CD14-positive monocyte (primary cell): ENCODE measurements at regions not wholly inside any gene's neighbourhood (a gene's known extent, or its start where the extent isn't known, plus 50 kb on each side); places are given as distances from the start of the nearest gene placed in this dataset.

ENCODE experiments used
- DNase-seq, 3 donors: peaks; one replicate each; pipeline ENCODE4 v3.0.0-alpha.2; 2011 to 2022
- H2AFZ ChIP-seq: 2 replicates; pipeline ENCODE4 v1.6.0; 2012; ENCODE audit warnings: mild to moderate bottlenecking, low read depth, low read length, inconsistent platforms; ENCODE audit not compliant: insufficient read depth, poor library complexity, severe bottlenecking
- H3K27ac ChIP-seq, 2 donors: 1 replicate in 1 of 2; 2 replicates in 1 of 2; pipeline ENCODE4 v1.5.1; 2012 to 2013; ENCODE audit warnings: low read length in 2 of 2, control low read depth in 1 of 2, inconsistent platforms in 1 of 2, low read depth in 1 of 2, mild to moderate bottlenecking in 1 of 2
- H3K27me3 ChIP-seq, 2 donors: one replicate each; pipeline versions ENCODE4 v1.6.0 to v1.6.1; 2011 to 2013; ENCODE audit warnings: low read length in 2 of 2; ENCODE audit not compliant: control insufficient read depth in 2 of 2, insufficient read depth in 2 of 2
- H3K36me3 ChIP-seq, 2 donors: replicated peaks in 1 of 2; 1 replicate in 1 of 2; 2 replicates in 1 of 2; pipeline versions ENCODE4 v1.5.1 to v1.6.1; 2012 to 2013; ENCODE audit warnings: low read length in 2 of 2, control low read depth in 1 of 2, inconsistent platforms in 1 of 2, mild to moderate bottlenecking in 1 of 2; ENCODE audit not compliant: insufficient read depth in 2 of 2, control insufficient read depth in 1 of 2
- H3K4me1 ChIP-seq, 2 donors: 1 replicate in 1 of 2; 2 replicates in 1 of 2; pipeline versions ENCODE4 v1.5.1 to v1.6.1; 2012 to 2013; ENCODE audit warnings: low read length in 2 of 2, control low read depth in 1 of 2, inconsistent platforms in 1 of 2, mild to moderate bottlenecking in 1 of 2, moderate library complexity in 1 of 2; ENCODE audit not compliant: insufficient read depth in 2 of 2, control insufficient read depth in 1 of 2
- H3K4me2 ChIP-seq: replicated peaks from 2 replicates; pipeline ENCODE3; 2012; ENCODE audit warnings: low read length, moderate library complexity, mild to moderate bottlenecking; ENCODE audit not compliant: poor library complexity, severe bottlenecking; ENCODE audit errors: extremely low read depth
- H3K4me3 ChIP-seq, 3 experiments: fragments of 200-600 bp in 1 of 3; sonication (generic) in 1 of 3; replicated peaks in 1 of 3; 1 replicate in 2 of 3; 2 replicates in 1 of 3; pipeline ENCODE4 v1.5.1; 2011 to 2013; ENCODE audit warnings: low read length in 3 of 3, mild to moderate bottlenecking in 3 of 3, control low read depth in 2 of 3, low read depth in 2 of 3, inconsistent platforms in 1 of 3, moderate library complexity in 1 of 3
- H3K79me2 ChIP-seq: 2 replicates; pipeline ENCODE4 v1.6.0; 2012; ENCODE audit warnings: mild to moderate bottlenecking, control low read depth, inconsistent platforms, low read length, moderate library complexity; ENCODE audit not compliant: insufficient read depth
- H3K9ac ChIP-seq: 2 replicates; pipeline ENCODE4 v1.6.0; 2017; ENCODE audit warnings: low read length, mild to moderate bottlenecking; ENCODE audit not compliant: insufficient read depth, poor library complexity, severe bottlenecking
- H3K9me3 ChIP-seq, 2 donors: replicated peaks in 1 of 2; 1 replicate in 1 of 2; 2 replicates in 1 of 2; pipeline versions ENCODE4 v1.5.1 to v1.6.1; 2012 to 2013; ENCODE audit warnings: low read length in 2 of 2, control low read depth in 1 of 2; ENCODE audit not compliant: control insufficient read depth in 1 of 2, insufficient read depth in 1 of 2
- H4K20me1 ChIP-seq: 2 replicates; pipeline ENCODE4 v1.6.0; 2012; ENCODE audit warnings: mild to moderate bottlenecking, low read length, control low read depth, moderate library complexity; ENCODE audit not compliant: insufficient read depth
- H3K27ac Mint-ChIP-seq, 7 donors: one replicate each; pipeline ENCODE4 v1.8.0; 2020; ENCODE audit warnings: mild to moderate bottlenecking in 7 of 7, mixed read lengths in 7 of 7, moderate library complexity in 6 of 7, inconsistent platforms in 2 of 7
- H3K27me3 Mint-ChIP-seq, 3 donors: one replicate each; pipeline ENCODE4 v1.8.0; 2021 to 2022; ENCODE audit warnings: low read depth in 3 of 3, mild to moderate bottlenecking in 3 of 3, mixed read lengths in 3 of 3, moderate library complexity in 3 of 3, inconsistent platforms in 1 of 3
- H3K36me3 Mint-ChIP-seq, 2 donors: one replicate each; pipeline ENCODE4 v1.8.0; 2020; ENCODE audit warnings: mixed read lengths in 2 of 2, inconsistent platforms in 1 of 2, mild to moderate bottlenecking in 1 of 2
- H3K4me1 Mint-ChIP-seq: one replicate; pipeline ENCODE4 v1.8.0; 2020; ENCODE audit warnings: mild to moderate bottlenecking, mixed read lengths
- H3K4me3 Mint-ChIP-seq, 2 donors: one replicate each; pipeline ENCODE4 v1.8.0; 2020; ENCODE audit warnings: mild to moderate bottlenecking in 2 of 2, mixed read lengths in 2 of 2, moderate library complexity in 1 of 2
- H3K9me3 Mint-ChIP-seq, 7 donors: one replicate each; pipeline ENCODE4 v1.8.0; 2020 to 2022; ENCODE audit warnings: mixed read lengths in 7 of 7, mild to moderate bottlenecking in 6 of 7, moderate library complexity in 6 of 7, inconsistent platforms in 2 of 7
- CTCF ChIP-seq: fragments of 200-600 bp; IDR thresholded peaks from one replicate; pipeline ENCODE4 v1.8.0; 2022; ENCODE audit warnings: antibody characterized with exemption, mild to moderate bottlenecking
- WGBS: methylation state at CpG from one replicate; pipeline ENCODE4 v1.1.5; 2013; ENCODE audit warnings: missing lambda C conversion rate; ENCODE audit not compliant: insufficient coverage; 5-methylcytosine and 5-hydroxymethylcytosine counted together
- intact Hi-C, 2 donors: fragments of 100-400 bp; cut with micrococcal nuclease; formaldehyde crosslinking; loops; one replicate each; pipeline versions ENCODE4 v1.15.0 to v1.15.1; 2023

- Histone ChIP-seq H2AFZ (no peak overlapping the region), H3K27me3 (no peaks in the 10 kb centered on the region), H3K36me3 (no peaks in the 10 kb centered on the region), H3K27ac (no peak overlapping the region), H4K20me1 (no peaks in the 10 kb centered on the region), H3K9me3 (no peaks in the 10 kb centered on the region), H3K79me2 (no peaks in the 10 kb centered on the region), H3K4me2 (no peak overlapping the region), H3K9ac (no peak overlapping the region), H3K4me3 (no peak overlapping the region), H3K4me1 (no peaks in the 10 kb centered on the region)
- no peaks in the 10 kb centered on the region for H3K4me1 Mint-ChIP-seq
- no peak overlapping the region for H3K27ac Mint-ChIP-seq
- no peak for TF ChIP-seq CTCF
- H3K27me3 Mint-ChIP-seq: no peaks in the 10 kb centered on the region
- intact Hi-C loops: no loop called here
- H3K4me3 Mint-ChIP-seq: no peak overlapping the region
- peaks cover 0 to 3% (median 0%) of the 10 kb centered on the region in 7 donors for H3K9me3 Mint-ChIP-seq
- H3K36me3 Mint-ChIP-seq: no peaks in the 10 kb centered on the region
- DNase-seq: no peak
These were observed 669.5 kb upstream of the EPHA7 start for GRCh38 chr6:94088870-94089269.

GRCh38 chr6:94074764-94075163, 655.4 kb upstream of the EPHA7 start:
- no peak for TF ChIP-seq CTCF
- no peaks in the 10 kb centered on the region for H3K9me3 ChIP-seq
- H4K20me1 ChIP-seq: no peaks in the 10 kb centered on the region
- H3K4me3 ChIP-seq: no peak overlapping the region
- no peaks in the 10 kb centered on the region for H3K4me1 Mint-ChIP-seq
- 40% methylated on average over 1 of the region's 3 CpGs for WGBS
- no peak overlapping the region for H3K27ac Mint-ChIP-seq
- H3K9ac ChIP-seq: no peak overlapping the region
- no peaks in the 10 kb centered on the region for H3K27me3 ChIP-seq
- no peaks in the 10 kb centered on the region for H3K36me3 ChIP-seq
- no peak overlapping the region for H3K4me2 ChIP-seq
- H3K4me1 ChIP-seq: no peaks in the 10 kb centered on the region
- no peaks in the 10 kb centered on the region for H3K36me3 Mint-ChIP-seq
- H3K79me2 ChIP-seq: no peaks in the 10 kb centered on the region
- no peak overlapping the region for H3K27ac ChIP-seq
- H3K9me3 Mint-ChIP-seq: no peaks in the 10 kb centered on the region
- no peak overlapping the region for H3K4me3 Mint-ChIP-seq
- H2AFZ ChIP-seq: no peak overlapping the region
- intact Hi-C loops: no loop called here
- no peaks in the 10 kb centered on the region for H3K27me3 Mint-ChIP-seq
- DNase-seq: no peak
